ENCODE measurements at regions not wholly inside any gene's neighbourhood (a gene's known extent, or its start where the extent isn't known, plus 50 kb on each side); places are given as distances from the start of the nearest gene placed in this dataset.

DNA sequence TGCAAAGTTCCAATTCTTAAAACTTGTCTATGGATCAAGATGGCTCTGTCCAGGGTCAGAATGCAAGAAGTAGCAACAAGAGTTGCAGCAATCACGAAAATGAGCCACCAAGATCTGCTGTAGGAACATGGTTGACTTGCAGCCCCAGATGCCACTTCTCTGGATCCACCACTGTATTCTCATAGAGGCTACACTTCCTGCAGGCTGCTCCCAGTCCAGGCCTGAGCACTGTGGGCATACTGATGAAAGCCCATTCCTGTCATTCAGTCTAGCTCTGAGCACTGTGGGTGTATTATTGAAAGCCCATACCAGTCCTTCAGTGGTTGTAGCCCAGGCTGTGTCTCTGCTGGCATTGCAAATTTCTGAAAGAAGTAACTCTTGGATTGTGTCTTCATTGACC lies 213.9 kb upstream of the AGAP1 start:
- Histone ChIP-seq H3K4me2 (ENCODE audit: insufficient read depth in 1 of 2, low read depth in 2 of 2, low read length in 2 of 2) (no peak overlapping the region), H2BK15ac (ENCODE audit: low read length) (no peak overlapping the region), H3K9ac (replicated peaks in 1 of 4; ENCODE audit: extremely low read depth in 1 of 4, low read depth in 3 of 4, low read length in 3 of 4) (no peak overlapping the region), H4K8ac (ENCODE audit: extremely low read depth, insufficient read depth, low read length) (no peak overlapping the region), H3K9me3 (ENCODE audit: insufficient read depth in 2 of 2, low read depth in 1 of 2, low read length in 1 of 2) (no peaks in the 10 kb centered on the region), H3K4ac (replicated peaks; ENCODE audit: insufficient read length, low read depth, low read length) (no peak overlapping the region), H2BK20ac (ENCODE audit: low read length) (no peak overlapping the region), H2AFZ (ENCODE audit: low read length) (no peak overlapping the region), H3K18ac (ENCODE audit: extremely low read depth, low read length) (no peak overlapping the region), H3K79me1 (ENCODE audit: low read depth, low read length) (no peaks in the 10 kb centered on the region), H3K27me3 (replicated peaks in 1 of 4; ENCODE audit: control insufficient read depth in 3 of 4, extremely low read depth in 1 of 4, insufficient read depth in 3 of 4, low read length in 3 of 4) (no peaks in the 10 kb centered on the region), H2BK120ac (replicated peaks; ENCODE audit: low read depth, low read length) (no peak overlapping the region), H3K56ac (replicated peaks; ENCODE audit: insufficient read length, low read depth, low read length) (no peak overlapping the region), H3K23me2 (ENCODE audit: low read depth, low read length) (no peaks in the 10 kb centered on the region), H2BK12ac (ENCODE audit: low read depth, low read length) (no peak overlapping the region), H3K14ac (ENCODE audit: insufficient read length) (no peak overlapping the region), H3K36me3 (ENCODE audit: control insufficient read depth in 2 of 4, insufficient read depth in 4 of 4, low read length in 3 of 4) (no peaks in the 10 kb centered on the region), H4K91ac (replicated peaks; ENCODE audit: insufficient read length, low read length) (no peak overlapping the region), H3K4me3 (ENCODE audit: extremely low read depth in 1 of 4, insufficient read depth in 2 of 4, low read depth in 3 of 4, low read length in 4 of 4) (no peak overlapping the region), H2BK5ac (ENCODE audit: low read depth, low read length) (no peak overlapping the region), H3K23ac (ENCODE audit: insufficient read length) (no peak overlapping the region), H3K27ac (ENCODE audit: low read depth, low read length) (no peak overlapping the region), H3K79me2 (ENCODE audit: control insufficient read depth in 1 of 2, insufficient read depth in 2 of 2, low read length in 2 of 2) (no peaks in the 10 kb centered on the region), H2AK5ac (ENCODE audit: low read depth, low read length) (no peak overlapping the region), H4K20me1 (replicated peaks in 1 of 2; ENCODE audit: control insufficient read depth in 1 of 2, insufficient read depth in 2 of 2, low read length in 2 of 2) (no peaks in the 10 kb centered on the region), H4K5ac (ENCODE audit: insufficient read length, low read depth, low read length) (no peak overlapping the region), H3K4me1 (replicated peaks in 1 of 4; ENCODE audit: control insufficient read depth in 3 of 4, insufficient read depth in 4 of 4, low read length in 3 of 4) (no peaks in the 10 kb centered on the region)
- WGBS, 2 experiments (ENCODE audit: extremely low coverage in 1 of 2, insufficient coverage in 1 of 2, insufficient read length in 1 of 2, insufficient replicate concordance in 2 of 2, low coverage in 1 of 2, low lambda C conversion rate in 2 of 2, missing lambda C conversion rate in 1 of 2): 94% methylated on average over 1 of the region's 1 CpG; no CpG with 5 or more reads in 1 of the 2 experiments
- no peak for DNase-seq (ENCODE audit: low read depth in 1 of 2, low spot score in 2 of 2)
- ChIA-PET CTCF (ENCODE audit: partially characterized antibody) (no interaction called here), POLR2A (ENCODE audit: partially characterized antibody) (no interaction called here)
- no peak for FAIRE-seq
- no peak for TF ChIP-seq POU5F1 (IDR thresholded peaks at IDR 0.05; ENCODE audit: low read depth, low read length)
- no peak for TF ChIP-seq SAP30 (IDR thresholded peaks at IDR 0.05; ENCODE audit: insufficient read depth, insufficient replicate concordance, low read length)
- TF ChIP-seq TAF7 (optimal IDR thresholded peaks at IDR 0.05; ENCODE audit: borderline replicate concordance, low read depth, low read length): no peak
- no peak for TF ChIP-seq EZH2 (IDR thresholded peaks at IDR 0.05; ENCODE audit: low read depth, low read length, severe bottlenecking)
- no peak for TF ChIP-seq YY1 (IDR thresholded peaks at IDR 0.05; ENCODE audit: low read depth, low read length)
- TF ChIP-seq JUN (IDR thresholded peaks at IDR 0.05; ENCODE audit: low read depth, low read length): no peak
- TF ChIP-seq, protein P1, sequence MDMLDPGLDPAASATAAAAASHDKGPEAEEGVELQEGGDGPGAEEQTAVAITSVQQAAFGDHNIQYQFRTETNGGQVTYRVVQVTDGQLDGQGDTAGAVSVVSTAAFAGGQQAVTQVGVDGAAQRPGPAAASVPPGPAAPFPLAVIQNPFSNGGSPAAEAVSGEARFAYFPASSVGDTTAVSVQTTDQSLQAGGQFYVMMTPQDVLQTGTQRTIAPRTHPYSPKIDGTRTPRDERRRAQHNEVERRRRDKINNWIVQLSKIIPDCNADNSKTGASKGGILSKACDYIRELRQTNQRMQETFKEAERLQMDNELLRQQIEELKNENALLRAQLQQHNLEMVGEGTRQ (IDR thresholded peaks at IDR 0.05; ENCODE audit: low read length): no peak
